ENCODE measurements at regions not wholly inside any gene's neighbourhood (a gene's known extent, or its start where the extent isn't known, plus 50 kb on each side); places are given as distances from the start of the nearest gene placed in this dataset.

DNA sequence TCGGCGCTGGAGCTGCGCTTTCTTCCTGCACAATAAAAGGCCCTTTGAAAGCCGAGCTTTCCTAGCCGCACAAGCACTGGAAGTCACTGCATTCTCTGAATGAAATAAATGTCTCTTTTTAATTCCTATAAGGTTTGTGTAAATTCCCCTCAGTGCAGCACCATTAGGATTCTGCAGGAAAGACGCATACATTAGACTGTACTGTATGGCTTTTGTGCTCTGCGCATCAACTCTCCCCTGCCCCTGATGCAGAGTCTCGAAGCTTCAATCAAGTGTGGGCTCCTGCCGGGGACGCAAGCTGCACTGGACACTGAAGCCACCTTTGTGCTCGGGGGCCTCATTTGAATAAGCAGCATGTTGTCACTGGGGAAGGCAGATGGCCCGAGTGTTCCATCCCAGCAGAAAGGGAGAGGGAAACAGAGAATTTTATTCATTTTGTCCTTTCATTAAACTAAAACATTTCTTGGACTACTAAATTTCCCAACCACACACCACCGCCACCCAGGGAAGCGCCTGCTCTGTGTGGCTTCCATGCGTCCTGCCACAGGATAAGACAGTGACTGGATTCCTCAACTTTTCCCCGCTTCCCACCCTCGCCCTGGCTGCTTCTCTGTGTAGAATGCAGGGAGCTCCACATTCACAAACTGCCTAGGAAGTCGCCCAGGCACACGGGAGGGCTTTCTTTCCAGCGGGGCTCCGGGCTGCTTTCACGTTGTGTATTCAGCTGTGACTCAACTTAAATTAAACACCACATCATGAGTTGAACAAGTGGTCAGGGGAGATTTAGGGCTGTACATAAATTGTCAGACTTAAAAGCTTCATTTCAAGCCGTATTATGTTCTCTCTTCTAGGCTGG lies 635.4 kb downstream of the IRX1 start:
- no peak overlapping the region for H3K9ac ChIP-seq (replicated peaks; ENCODE audit: extremely low read depth, insufficient read depth, low read length)
- no peak overlapping the region for H3K27ac ChIP-seq (ENCODE audit: insufficient read depth, low read depth, low read length)
- H3K4me3 ChIP-seq (replicated peaks in 1 of 3; ENCODE audit: insufficient read depth in 1 of 3, low read depth in 1 of 3, low read length in 3 of 3), result no peak overlapping the region
- no peaks in the 10 kb centered on the region for H4K20me1 ChIP-seq (replicated peaks; ENCODE audit: control insufficient read depth, extremely low read depth, insufficient read depth, low read length)
- H3K27me3 ChIP-seq (ENCODE audit: control insufficient read depth in 2 of 2, insufficient read depth in 2 of 2, low read length in 2 of 2), result no peaks in the 10 kb centered on the region
- no peaks in the 10 kb centered on the region for H3K9me3 ChIP-seq (replicated peaks; ENCODE audit: control insufficient read depth, insufficient read depth, low read length)
- no peaks in the 10 kb centered on the region for H3K36me3 ChIP-seq (ENCODE audit: control insufficient read depth in 2 of 2, extremely low read depth in 1 of 2, insufficient read depth in 2 of 2, low read length in 2 of 2)
- ChIA-PET CTCF (no interaction called here), POLR2A (no interaction called here)
- FAIRE-seq, result no peak
- no peaks in the 10 kb centered on the region for H3K4me1 ChIP-seq (ENCODE audit: control insufficient read depth, extremely low read depth, insufficient read depth, low read length)
- intact Hi-C loops (cut with micrococcal nuclease) (no loop called here), dilution Hi-C loops (cut with MboI; ENCODE audit: extremely low pct_ligation_motif_present, low sequenced_read_pairs) (no loop called here)
- H3K9me1 ChIP-seq (replicated peaks; ENCODE audit: control insufficient read depth, extremely low read depth, insufficient read depth, low read length), result no peaks in the 10 kb centered on the region
- BruUV-seq (replicated peaks), result no TSS peak
- no peak overlapping the region for H2AFZ ChIP-seq (ENCODE audit: low read depth, low read length)
- no peaks in the 10 kb centered on the region for H3K79me2 ChIP-seq (ENCODE audit: control insufficient read depth, insufficient read depth, low read length)
- no peak for TF ChIP-seq EZH2 (IDR thresholded peaks at IDR 0.05; ENCODE audit: borderline replicate concordance, low read depth, low read length, severe bottlenecking)
- H3K4me2 ChIP-seq (ENCODE audit: insufficient read depth, low read length), result no peak overlapping the region
- DNase-seq (ENCODE audit: low read depth, low spot score), result no peak

DNA sequence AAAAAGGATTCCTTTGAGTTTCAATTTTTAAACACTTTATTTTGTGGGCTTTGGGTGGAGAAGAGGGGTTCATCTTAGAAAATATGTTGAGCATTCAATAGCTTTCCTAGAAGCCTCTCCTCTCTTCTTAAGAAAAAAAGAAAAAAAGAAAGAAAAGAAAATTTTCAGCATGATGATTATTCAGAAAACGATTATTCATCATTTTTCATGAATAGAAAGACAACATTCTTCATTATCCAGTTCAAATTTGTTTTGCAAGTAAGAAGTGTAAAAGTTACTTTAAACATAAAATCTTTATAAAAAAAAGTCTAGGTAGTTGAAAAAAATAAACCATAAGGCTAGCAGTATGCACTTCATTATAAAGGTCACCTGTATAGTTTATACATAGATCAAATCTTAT lies 636.5 kb downstream of the IRX1 start:
- H3K4me2 ChIP-seq (ENCODE audit: insufficient read depth, low read length), result no peak overlapping the region
- ChIA-PET CTCF (no interaction called here), POLR2A (no interaction called here)
- DNase-seq (ENCODE audit: low read depth, low spot score) (no peak), FAIRE-seq (no peak)
- no peaks in the 10 kb centered on the region for H3K9me1 ChIP-seq (replicated peaks; ENCODE audit: control insufficient read depth, extremely low read depth, insufficient read depth, low read length)
- H3K27me3 ChIP-seq (ENCODE audit: control insufficient read depth in 2 of 2, insufficient read depth in 2 of 2, low read length in 2 of 2), result no peaks in the 10 kb centered on the region
- H3K79me2 ChIP-seq (ENCODE audit: control insufficient read depth, insufficient read depth, low read length), result no peaks in the 10 kb centered on the region
- H3K4me3 ChIP-seq (replicated peaks in 1 of 3; ENCODE audit: insufficient read depth in 1 of 3, low read depth in 1 of 3, low read length in 3 of 3), result no peak overlapping the region
- intact Hi-C loops (cut with micrococcal nuclease), result no loop called here
- dilution Hi-C loops (cut with MboI; ENCODE audit: extremely low pct_ligation_motif_present, low sequenced_read_pairs), result no loop called here
- H3K9me3 ChIP-seq (replicated peaks; ENCODE audit: control insufficient read depth, insufficient read depth, low read length), result no peaks in the 10 kb centered on the region
- H3K36me3 ChIP-seq (ENCODE audit: control insufficient read depth in 2 of 2, extremely low read depth in 1 of 2, insufficient read depth in 2 of 2, low read length in 2 of 2), result no peaks in the 10 kb centered on the region
- no peak overlapping the region for H3K9ac ChIP-seq (replicated peaks; ENCODE audit: extremely low read depth, insufficient read depth, low read length)
- TF ChIP-seq POLR2AphosphoS5 (IDR thresholded peaks at IDR 0.05; ENCODE audit: insufficient read depth, low read depth, low read length) (no peak), FOS (IDR thresholded peaks at IDR 0.05; ENCODE audit: borderline replicate concordance, insufficient read depth, low read length) (no peak), MYC (IDR thresholded peaks at IDR 0.05; ENCODE audit: low read depth, low read length) (no peak), POLR2A (IDR thresholded peaks at IDR 0.05; ENCODE audit: low read depth, low read length) (no peak), JUN (IDR thresholded peaks at IDR 0.05; ENCODE audit: borderline replicate concordance, insufficient read depth, insufficient read length, low read depth) (no peak), GATA2 (IDR thresholded peaks at IDR 0.05; ENCODE audit: insufficient read depth, insufficient read length, low read depth, low read length) (no peak), EZH2 (IDR thresholded peaks at IDR 0.05; ENCODE audit: borderline replicate concordance, low read depth, low read length, severe bottlenecking) (no peak)
- TF ChIP-seq, protein P1, sequence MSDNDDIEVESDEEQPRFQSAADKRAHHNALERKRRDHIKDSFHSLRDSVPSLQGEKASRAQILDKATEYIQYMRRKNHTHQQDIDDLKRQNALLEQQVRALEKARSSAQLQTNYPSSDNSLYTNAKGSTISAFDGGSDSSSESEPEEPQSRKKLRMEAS (IDR thresholded peaks at IDR 0.05; ENCODE audit: insufficient read depth, insufficient read length), result no peak
- TF ChIP-seq, protein P2, sequence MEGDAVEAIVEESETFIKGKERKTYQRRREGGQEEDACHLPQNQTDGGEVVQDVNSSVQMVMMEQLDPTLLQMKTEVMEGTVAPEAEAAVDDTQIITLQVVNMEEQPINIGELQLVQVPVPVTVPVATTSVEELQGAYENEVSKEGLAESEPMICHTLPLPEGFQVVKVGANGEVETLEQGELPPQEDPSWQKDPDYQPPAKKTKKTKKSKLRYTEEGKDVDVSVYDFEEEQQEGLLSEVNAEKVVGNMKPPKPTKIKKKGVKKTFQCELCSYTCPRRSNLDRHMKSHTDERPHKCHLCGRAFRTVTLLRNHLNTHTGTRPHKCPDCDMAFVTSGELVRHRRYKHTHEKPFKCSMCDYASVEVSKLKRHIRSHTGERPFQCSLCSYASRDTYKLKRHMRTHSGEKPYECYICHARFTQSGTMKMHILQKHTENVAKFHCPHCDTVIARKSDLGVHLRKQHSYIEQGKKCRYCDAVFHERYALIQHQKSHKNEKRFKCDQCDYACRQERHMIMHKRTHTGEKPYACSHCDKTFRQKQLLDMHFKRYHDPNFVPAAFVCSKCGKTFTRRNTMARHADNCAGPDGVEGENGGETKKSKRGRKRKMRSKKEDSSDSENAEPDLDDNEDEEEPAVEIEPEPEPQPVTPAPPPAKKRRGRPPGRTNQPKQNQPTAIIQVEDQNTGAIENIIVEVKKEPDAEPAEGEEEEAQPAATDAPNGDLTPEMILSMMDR (IDR thresholded peaks at IDR 0.05; ENCODE audit: extremely low read depth in 1 of 2, insufficient read depth in 1 of 2, low read depth in 1 of 2, low read length in 2 of 2), result no peak
- H3K4me1 ChIP-seq (ENCODE audit: control insufficient read depth, extremely low read depth, insufficient read depth, low read length), result no peaks in the 10 kb centered on the region
- H3K27ac ChIP-seq (ENCODE audit: insufficient read depth, low read depth, low read length), result no peak overlapping the region
- no peak overlapping the region for H2AFZ ChIP-seq (ENCODE audit: low read depth, low read length)
- BruUV-seq (replicated peaks), result no TSS peak
- H4K20me1 ChIP-seq (replicated peaks; ENCODE audit: control insufficient read depth, extremely low read depth, insufficient read depth, low read length), result no peaks in the 10 kb centered on the region
